ENCODE measurements at regions not wholly inside any gene's neighbourhood (a gene's known extent, or its start where the extent isn't known, plus 50 kb on each side); places are given as distances from the start of the nearest gene placed in this dataset.

- TF ChIP-seq POLR2AphosphoS5 (IDR thresholded peaks at IDR 0.05; ENCODE audit: low read depth, low read length) (no peak), REST (IDR thresholded peaks at IDR 0.05; ENCODE audit: insufficient read depth in 1 of 2, low read depth in 2 of 2, low read length in 2 of 2) (no peak)
Measured at GRCh38 chr5:4563400-4563799, 576.7 kb upstream of the ADAMTS16 start.

Measured in PFSK-1 (cell line).